ENCODE measurements at regions not wholly inside any gene's neighbourhood (a gene's known extent, or its start where the extent isn't known, plus 50 kb on each side); places are given as distances from the start of the nearest gene placed in this dataset.

DNA sequence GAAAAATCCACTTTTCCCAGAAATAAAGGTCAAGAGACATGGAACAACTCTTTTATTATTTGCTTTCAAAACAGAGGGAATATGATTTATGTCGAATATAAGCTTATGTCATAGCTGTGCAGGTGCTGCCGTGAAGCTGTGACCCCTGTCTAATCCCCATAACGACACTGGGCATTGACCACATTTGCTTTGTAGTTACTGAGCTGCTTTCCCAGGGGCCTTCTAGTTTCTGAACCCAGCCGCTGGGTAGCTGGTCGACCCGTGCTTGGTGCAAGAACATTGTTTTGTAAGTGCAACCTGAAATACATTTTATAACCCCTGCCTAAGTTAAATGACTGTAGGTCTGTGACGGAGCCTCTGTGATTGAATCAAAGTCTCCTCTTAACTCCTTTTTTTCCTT is 144.9 kb upstream of the HDAC9 start:
- CTCF ChIA-PET (ENCODE audit: unreplicated experiment): interaction anchor here (0.6 kb wide), 1 partner anchor 609 kb away, joined by 3 read pairs; no protein-coding TSS in a partner anchor
- H3K36me3 ChIP-seq (ENCODE audit: insufficient read depth, low read length): no peaks in the 10 kb centered on the region
- POLR2A ChIA-PET: interaction anchor here (0.9 to 1.1 kb wide), 2 partner anchors 18 to 734 kb away, joined by 3 read pairs; no protein-coding TSS in a partner anchor
- TF ChIP-seq EZH2phosphoT487 (IDR thresholded peaks at IDR 0.05; ENCODE audit: borderline replicate concordance, low read depth, low read length) (no peak), CTCF (conservative IDR thresholded peaks at IDR 0.05; ENCODE audit: low read length) (no peak)
- peaks cover 2% of the 10 kb centered on the region for H3K4me1 ChIP-seq (ENCODE audit: insufficient read depth, low read length, poor library complexity, severe bottlenecking)
- BruUV-seq (replicated peaks): no TSS peak
- intact Hi-C loops (cut with micrococcal nuclease; ENCODE audit: unreplicated experiment): no loop called here
- no peak for DNase-seq (ENCODE audit: low spot score)
- no peak overlapping the region for H3K4me2 ChIP-seq (ENCODE audit: low read length)
- H3K9me2 ChIP-seq (ENCODE audit: insufficient read depth, low read length): no peaks in the 10 kb centered on the region
- no peak overlapping the region for H3K4me3 ChIP-seq (ENCODE audit: low read depth, low read length, poor library complexity, severe bottlenecking)
- no peak overlapping the region for H2AFZ ChIP-seq (ENCODE audit: low read length)
- H3K9me3 ChIP-seq (ENCODE audit: low read length): no peaks in the 10 kb centered on the region
- H3K27ac ChIP-seq (ENCODE audit: low read depth, low read length, poor library complexity, severe bottlenecking): no peak overlapping the region
- H3K79me2 ChIP-seq (ENCODE audit: insufficient read depth, low read depth, low read length): no peaks in the 10 kb centered on the region
- no peaks in the 10 kb centered on the region for H4K20me1 ChIP-seq (ENCODE audit: insufficient read depth, low read length)

- Histone ChIP-seq H3K36me3 (ENCODE audit: insufficient read depth, low read length) (no peaks in the 10 kb centered on the region), H3K9me3 (ENCODE audit: low read length) (no peaks in the 10 kb centered on the region), H3K79me2 (ENCODE audit: insufficient read depth, low read depth, low read length) (no peaks in the 10 kb centered on the region), H3K4me1 (ENCODE audit: insufficient read depth, low read length, poor library complexity, severe bottlenecking) (peaks cover 9% of the 10 kb centered on the region), H3K4me2 (ENCODE audit: low read length) (no peak overlapping the region), H3K4me3 (ENCODE audit: low read depth, low read length, poor library complexity, severe bottlenecking) (no peak overlapping the region), H3K27ac (ENCODE audit: low read depth, low read length, poor library complexity, severe bottlenecking) (no peak overlapping the region), H2AFZ (ENCODE audit: low read length) (peak overlapping the region; percentile 84; the same call in 1 of the 2 replicates), H3K9me2 (ENCODE audit: insufficient read depth, low read length) (no peaks in the 10 kb centered on the region), H4K20me1 (ENCODE audit: insufficient read depth, low read length) (no peaks in the 10 kb centered on the region)
- intact Hi-C loops (cut with micrococcal nuclease; ENCODE audit: unreplicated experiment): loop anchor here (1.0 to 2.0 kb wide), 3 partner anchors 314 to 1312 kb away; no protein-coding TSS in a partner anchor
- DNase-seq (ENCODE audit: low spot score): peak; percentile 66
- no TSS peak for BruUV-seq (replicated peaks)
- TF ChIP-seq EZH2phosphoT487 (IDR thresholded peaks at IDR 0.05; ENCODE audit: borderline replicate concordance, low read depth, low read length) (no peak), CTCF (conservative IDR thresholded peaks at IDR 0.05; ENCODE audit: low read length) (peak; percentile 98)
- CTCF ChIA-PET (ENCODE audit: unreplicated experiment): interaction anchor here (0.7 to 2.2 kb wide), 7 partner anchors 144 to 699 kb away, joined by 3 to 11 read pairs (median 4); no protein-coding TSS in a partner anchor
- POLR2A ChIA-PET: interaction anchor here (0.5 to 1.4 kb wide), 8 partner anchors 19 to 1166 kb away, joined by 3 to 6 read pairs (median 3); partner anchors contain the start of gene HDAC9
Observed at GRCh38 chr7:18352339-18353255, 143.0 kb upstream of the HDAC9 start.
